SK-N-SH treated with all-trans-retinoic acid at 6 μM for 48 hours (cell line): ENCODE measurements at regions not wholly inside any gene's neighbourhood (a gene's known extent, or its start where the extent isn't known, plus 50 kb on each side); places are given as distances from the start of the nearest gene placed in this dataset.

Experiments
- ATAC-seq: fragments of 200-7000 bp; cut with Tn5 transposase; 3 replicates; pipeline ENCODE4 v1.9.1; 2020; ENCODE audit warnings: mild to moderate bottlenecking, moderate library complexity
- ARNTL ChIP-seq: fragments of 450-650 bp; formaldehyde crosslinking; IDR thresholded peaks from 2 replicates; pipeline ENCODE4 v1.5.0; 2020; ENCODE audit warnings: low read depth, mild to moderate bottlenecking, moderate library complexity, borderline replicate concordance
- BACH2 ChIP-seq: fragments of 250-450 bp; sonication (Bioruptor Pico); IDR thresholded peaks from 2 replicates; pipeline ENCODE4 v1.9.0; 2021; ENCODE audit warnings: mild to moderate bottlenecking, borderline replicate concordance
- CSDC2 ChIP-seq: fragments of 250-450 bp; sonication (Bioruptor Pico); IDR thresholded peaks from 2 replicates; pipeline ENCODE4 v1.5.0; 2020; ENCODE audit warnings: mild to moderate bottlenecking, moderate library complexity
- ESRRG ChIP-seq: fragments of 250-450 bp; sonication (Bioruptor Pico); IDR thresholded peaks from 2 replicates; pipeline ENCODE4 v1.6.1; 2021; ENCODE audit warnings: mild to moderate bottlenecking
- GLIS3 ChIP-seq: fragments of 250-450 bp; sonication (Bioruptor Pico); IDR thresholded peaks from 2 replicates; pipeline ENCODE4 v1.5.0; 2020; ENCODE audit warnings: mild to moderate bottlenecking, moderate library complexity
- ISL1 ChIP-seq: fragments of 250-450 bp; sonication (Bioruptor Pico); IDR thresholded peaks from 2 replicates; pipeline ENCODE4 v2.1.2; 2022; ENCODE audit warnings: mild to moderate bottlenecking, moderate library complexity
- OSR1 ChIP-seq: fragments of 250-450 bp; sonication (Bioruptor Pico); IDR thresholded peaks from 2 replicates; pipeline ENCODE4 v1.8.0; 2022; ENCODE audit warnings: moderate library complexity, mild to moderate bottlenecking, inconsistent platforms
- PPARA ChIP-seq: fragments of 250-450 bp; sonication (Bioruptor Pico); IDR thresholded peaks from 2 replicates; pipeline ENCODE4 v1.5.0; 2020; ENCODE audit warnings: mild to moderate bottlenecking, borderline replicate concordance
- SNAI2 ChIP-seq: fragments of 250-450 bp; sonication (Bioruptor Pico); IDR thresholded peaks from 2 replicates; pipeline ENCODE4 v1.5.0; 2020; ENCODE audit warnings: mild to moderate bottlenecking, moderate library complexity
- TCF4 ChIP-seq: fragments of 250-450 bp; sonication (Bioruptor Pico); IDR thresholded peaks from 2 replicates; pipeline ENCODE4 v1.8.0; 2021; ENCODE audit warnings: mild to moderate bottlenecking, moderate library complexity, borderline replicate concordance
- ZC3H10 ChIP-seq: fragments of 250-450 bp; sonication (Bioruptor Pico); IDR thresholded peaks from 2 replicates; pipeline ENCODE4 v1.5.1; 2021; ENCODE audit warnings: mild to moderate bottlenecking, moderate library complexity
- ZFP3 ChIP-seq: fragments of 250-450 bp; sonication (Bioruptor Pico); IDR thresholded peaks from 2 replicates; pipeline ENCODE4 v1.5.0; 2020; ENCODE audit warnings: mild to moderate bottlenecking, moderate library complexity
- ZNF565 ChIP-seq: fragments of 450-650 bp; formaldehyde crosslinking; conservative IDR thresholded peaks from 2 replicates; pipeline ENCODE4 v1.5.0; 2020; ENCODE audit warnings: low read depth, mild to moderate bottlenecking, moderate library complexity
- ZNF70 ChIP-seq: fragments of 450-650 bp; formaldehyde crosslinking; IDR thresholded peaks from 2 replicates; pipeline ENCODE4 v1.5.0; 2020; ENCODE audit warnings: mild to moderate bottlenecking, moderate library complexity
- ZNF8 ChIP-seq: fragments of 450-650 bp; formaldehyde crosslinking; IDR thresholded peaks from 2 replicates; pipeline ENCODE4 v1.5.0; 2020; ENCODE audit warnings: mild to moderate bottlenecking, moderate library complexity
- TF ChIP-seq, protein P1 (sequence below): fragments of 250-450 bp; sonication (Bioruptor Pico); IDR thresholded peaks from 2 replicates; pipeline ENCODE4 v1.5.1; 2021; ENCODE audit warnings: mild to moderate bottlenecking, moderate library complexity
- TF ChIP-seq, protein P2 (sequence below): fragments of 250-450 bp; sonication (Bioruptor Pico); IDR thresholded peaks from 2 replicates; pipeline ENCODE4 v1.8.0; 2021; ENCODE audit warnings: low read depth, mild to moderate bottlenecking, moderate library complexity, borderline replicate concordance

DNA sequence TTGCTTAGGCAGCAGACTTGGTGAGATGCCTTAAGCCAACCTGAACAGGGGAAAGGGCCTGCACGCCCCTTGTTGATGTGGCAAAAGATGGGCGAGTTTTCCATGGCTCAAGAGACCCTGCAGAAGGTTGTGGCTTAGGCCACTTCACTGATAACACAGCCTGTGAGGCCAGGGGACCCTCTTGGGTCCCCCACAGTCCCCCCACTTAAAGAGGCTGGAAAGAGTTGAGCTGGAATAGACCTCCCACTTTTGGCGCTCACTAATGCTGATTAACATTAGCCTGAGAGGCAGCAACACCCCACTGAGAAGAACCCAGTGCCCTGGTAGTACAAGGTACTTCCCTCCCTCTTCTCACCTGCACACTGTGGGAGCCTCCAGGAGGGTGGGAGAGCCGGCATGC, 107.5 kb downstream of the TRIM29 start:
- TF ChIP-seq ARNTL (CRISPR knock-in tag) (no peak), ZNF8 (CRISPR knock-in tag) (no peak), PPARA (CRISPR knock-in tag) (no peak), SNAI2 (no peak), OSR1 (CRISPR knock-in tag) (no peak)
- TF ChIP-seq, protein P1, sequence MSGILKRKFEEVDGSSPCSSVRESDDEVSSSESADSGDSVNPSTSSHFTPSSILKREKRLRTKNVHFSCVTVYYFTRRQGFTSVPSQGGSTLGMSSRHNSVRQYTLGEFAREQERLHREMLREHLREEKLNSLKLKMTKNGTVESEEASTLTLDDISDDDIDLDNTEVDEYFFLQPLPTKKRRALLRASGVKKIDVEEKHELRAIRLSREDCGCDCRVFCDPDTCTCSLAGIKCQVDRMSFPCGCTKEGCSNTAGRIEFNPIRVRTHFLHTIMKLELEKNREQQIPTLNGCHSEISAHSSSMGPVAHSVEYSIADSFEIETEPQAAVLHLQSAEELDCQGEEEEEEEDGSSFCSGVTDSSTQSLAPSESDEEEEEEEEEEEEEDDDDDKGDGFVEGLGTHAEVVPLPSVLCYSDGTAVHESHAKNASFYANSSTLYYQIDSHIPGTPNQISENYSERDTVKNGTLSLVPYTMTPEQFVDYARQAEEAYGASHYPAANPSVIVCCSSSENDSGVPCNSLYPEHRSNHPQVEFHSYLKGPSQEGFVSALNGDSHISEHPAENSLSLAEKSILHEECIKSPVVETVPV (CRISPR knock-in tag): no peak
- no peak for ATAC-seq

- no peak for TF ChIP-seq TCF4 (CRISPR knock-in tag)
- TF ChIP-seq ISL1 (CRISPR knock-in tag): no peak
- TF ChIP-seq ZNF565 (CRISPR knock-in tag): no peak
- TF ChIP-seq ZNF8 (CRISPR knock-in tag): no peak
- no peak for TF ChIP-seq BACH2
- TF ChIP-seq, protein P2, sequence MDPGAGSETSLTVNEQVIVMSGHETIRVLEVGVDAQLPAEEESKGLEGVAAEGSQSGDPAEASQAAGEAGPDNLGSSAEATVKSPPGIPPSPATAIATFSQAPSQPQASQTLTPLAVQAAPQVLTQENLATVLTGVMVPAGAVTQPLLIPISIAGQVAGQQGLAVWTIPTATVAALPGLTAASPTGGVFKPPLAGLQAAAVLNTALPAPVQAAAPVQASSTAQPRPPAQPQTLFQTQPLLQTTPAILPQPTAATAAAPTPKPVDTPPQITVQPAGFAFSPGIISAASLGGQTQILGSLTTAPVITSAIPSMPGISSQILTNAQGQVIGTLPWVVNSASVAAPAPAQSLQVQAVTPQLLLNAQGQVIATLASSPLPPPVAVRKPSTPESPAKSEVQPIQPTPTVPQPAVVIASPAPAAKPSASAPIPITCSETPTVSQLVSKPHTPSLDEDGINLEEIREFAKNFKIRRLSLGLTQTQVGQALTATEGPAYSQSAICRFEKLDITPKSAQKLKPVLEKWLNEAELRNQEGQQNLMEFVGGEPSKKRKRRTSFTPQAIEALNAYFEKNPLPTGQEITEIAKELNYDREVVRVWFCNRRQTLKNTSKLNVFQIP (CRISPR knock-in tag): no peak
- TF ChIP-seq ESRRG: no peak
- no peak for TF ChIP-seq ZC3H10
- TF ChIP-seq ARNTL (CRISPR knock-in tag): no peak
- no peak for TF ChIP-seq ZFP3 (CRISPR knock-in tag)
- TF ChIP-seq CSDC2 (CRISPR knock-in tag): no peak
Measured at GRCh38 chr11:120029321-120029720, 108.6 kb downstream of the TRIM29 start.

GRCh38 chr11:120028897-120029258, 109.0 kb downstream of the TRIM29 start:
- ATAC-seq: no peak
- TF ChIP-seq, protein P2 (CRISPR knock-in tag): no peak
- TF ChIP-seq GLIS3: no peak
- no peak for TF ChIP-seq ZNF70 (CRISPR knock-in tag)
- TF ChIP-seq ZC3H10: no peak
- TF ChIP-seq ZNF8 (CRISPR knock-in tag): no peak
- TF ChIP-seq, protein P1 (CRISPR knock-in tag): no peak
- no peak for TF ChIP-seq OSR1 (CRISPR knock-in tag)

More at GRCh38 chr11:120029321-120029720, 108.6 kb downstream of the TRIM29 start:
- no peak for ATAC-seq

DNA sequence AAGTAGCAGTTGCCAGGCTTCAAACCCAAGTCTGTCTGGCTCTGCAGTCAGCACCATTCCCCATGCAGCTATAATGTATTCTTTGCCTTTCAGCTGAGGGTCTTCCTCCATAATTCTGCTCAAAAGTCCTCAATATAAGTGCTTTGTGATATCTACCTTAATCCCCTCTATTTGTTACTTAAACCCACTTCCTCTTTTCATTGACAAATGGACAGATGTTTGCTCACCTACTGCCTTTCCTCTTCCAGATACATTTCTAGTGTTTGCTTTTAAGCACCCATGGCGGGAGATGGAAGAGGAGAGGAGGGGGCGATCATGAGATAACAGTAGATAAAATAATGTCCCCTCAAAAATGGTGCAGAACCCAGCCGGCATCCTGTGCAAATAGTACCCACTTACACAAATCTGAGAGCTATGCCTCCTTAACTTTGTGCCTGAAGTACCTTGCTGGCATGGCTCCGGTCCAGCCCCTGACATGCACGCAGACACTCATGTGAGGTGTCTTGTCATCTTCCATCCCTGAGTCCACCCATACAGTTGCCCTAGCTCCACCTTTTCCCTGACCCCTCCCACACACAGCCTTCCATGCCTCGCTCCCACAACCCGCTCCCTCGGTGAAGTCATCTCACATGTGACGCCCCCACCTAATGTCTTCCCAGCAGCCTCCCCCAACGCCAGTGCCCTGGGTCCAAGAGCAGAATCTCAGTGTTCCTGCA, 109.6 kb downstream of the TRIM29 start:
- TF ChIP-seq ISL1 (CRISPR knock-in tag): no peak
- TF ChIP-seq, protein P2 (CRISPR knock-in tag): no peak
- no peak for TF ChIP-seq ESRRG
- TF ChIP-seq, protein P1 (CRISPR knock-in tag): no peak
- TF ChIP-seq ZNF565 (CRISPR knock-in tag): no peak

More for the DNA sequence above, 109.6 kb downstream of the TRIM29 start:
- no peak for ATAC-seq
